Ovary (tissue), 7 donors: ENCODE measurements at regions not wholly inside any gene's neighbourhood (a gene's known extent, or its start where the extent isn't known, plus 50 kb on each side); places are given as distances from the start of the nearest gene placed in this dataset.

Experiments used
- DNase-seq, 5 donors: peaks; one replicate each; pipeline ENCODE4 v3.0.0-alpha.2; 2019 to 2020
- H3K27ac ChIP-seq, 2 donors: fragments of 200-600 bp; one replicate each; pipeline versions ENCODE4 v1.5.1 to v1.8.0; 2019 to 2022
- H3K27me3 ChIP-seq: fragments of 200-600 bp; one replicate; pipeline ENCODE4 v1.8.0; 2022
- H3K36me3 ChIP-seq: fragments of 200-600 bp; sonication (generic); one replicate; pipeline ENCODE4 v1.5.1; 2019
- H3K4me1 ChIP-seq: one replicate; pipeline ENCODE4 v1.8.1; 2013; ENCODE audit warnings: mild to moderate bottlenecking, moderate library complexity; ENCODE audit not compliant: insufficient read depth
- H3K4me3 ChIP-seq: fragments of 200-600 bp; sonication (generic); one replicate; pipeline ENCODE4 v1.5.1; 2017
- H3K9me3 ChIP-seq, 2 donors: fragments of 200-600 bp in 1 of 2; sonication (generic) in 1 of 2; one replicate each; pipeline versions ENCODE4 v1.5.1 to v1.8.1; 2013 to 2019; ENCODE audit warnings: mild to moderate bottlenecking in 1 of 2, moderate library complexity in 1 of 2
- EP300 ChIP-seq: sonication (generic); formaldehyde crosslinking; IDR thresholded peaks from one replicate; pipeline ENCODE4 v1.6.1; 2017; ENCODE audit warnings: antibody characterized with exemption
- POLR2A ChIP-seq: fragments of 450-650 bp; IDR thresholded peaks from one replicate; pipeline ENCODE4 v1.6.1; 2017; ENCODE audit warnings: antibody characterized with exemption, mild to moderate bottlenecking, moderate library complexity
- WGBS, 3 donors: extraction: QIAGEN DNeasy Blood & Tissue Kit in 1 of 3; methylation state at CpG; one replicate each; pipeline versions ENCODE4 v1.1.5 to v1.1.7; 2013 to 2017; 5-methylcytosine and 5-hydroxymethylcytosine counted together
- intact Hi-C, 4 donors: fragments of 100-400 bp; cut with DNase I; formaldehyde crosslinking; loops; one replicate each; pipeline versions ENCODE4 v1.11.0 to v1.15.1; 2022 to 2023
- TF ChIP-seq, protein P1 (sequence below), 3 donors: fragments of 450-650 bp in 2 of 3; fragments of 200-600 bp in 1 of 3; IDR thresholded peaks; one replicate each; pipeline versions ENCODE4 v1.5.1 to v1.8.0; 2016 to 2022; ENCODE audit warnings: antibody characterized with exemption in 3 of 3, mild to moderate bottlenecking in 1 of 3
- donor health status: DM: no; HTN: no; CAD: no; lungs with moderate emphysema.
- donor health status: DM: no; HTN: no; CAD: no.
- donor health status: Bipolar disorder and iron deficiency.
- donor health status: DM: no; HTN: no; CAD: no.
- donor health status: DM: yes; HTN: yes; CAD: no.

DNA sequence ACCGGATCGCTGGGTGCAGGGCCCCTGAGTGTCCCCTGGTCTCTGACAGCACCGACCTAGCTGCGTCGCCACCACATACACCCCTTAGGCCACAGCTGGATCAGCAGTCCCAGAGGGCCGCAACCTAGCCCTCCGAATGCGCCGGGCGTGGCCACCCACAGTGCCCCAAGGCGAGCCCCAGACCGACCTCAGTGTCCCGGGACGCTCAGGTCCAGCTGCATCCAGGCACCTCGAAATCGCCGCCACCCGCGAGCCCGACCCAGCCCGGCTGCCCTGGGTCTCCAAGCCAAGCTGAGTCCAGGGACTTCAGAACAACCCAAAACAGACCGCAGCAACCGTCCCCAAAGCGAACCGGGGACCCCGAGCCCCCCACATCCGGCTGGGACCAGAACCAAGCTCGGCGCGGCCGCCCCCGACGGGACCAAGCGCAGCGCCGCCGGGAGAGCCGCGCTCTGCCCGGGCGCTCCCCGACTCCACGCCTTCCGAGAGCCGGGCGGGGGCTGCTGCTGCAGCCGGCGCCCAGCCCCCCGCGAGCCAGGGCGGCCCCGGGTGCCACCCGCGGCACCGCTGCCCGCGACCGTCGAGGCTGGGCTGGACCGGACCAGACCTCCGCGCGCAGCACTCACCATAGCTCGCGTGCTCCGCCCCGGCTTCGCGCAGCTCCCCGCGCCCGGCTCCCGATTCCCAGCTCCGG lies 54.6 kb upstream of the ECE1 start:
- H3K4me1 ChIP-seq, result peaks cover 17% of the 10 kb centered on the region
- TF ChIP-seq POLR2A (no peak), EP300 (no peak)
- TF ChIP-seq, protein P1, sequence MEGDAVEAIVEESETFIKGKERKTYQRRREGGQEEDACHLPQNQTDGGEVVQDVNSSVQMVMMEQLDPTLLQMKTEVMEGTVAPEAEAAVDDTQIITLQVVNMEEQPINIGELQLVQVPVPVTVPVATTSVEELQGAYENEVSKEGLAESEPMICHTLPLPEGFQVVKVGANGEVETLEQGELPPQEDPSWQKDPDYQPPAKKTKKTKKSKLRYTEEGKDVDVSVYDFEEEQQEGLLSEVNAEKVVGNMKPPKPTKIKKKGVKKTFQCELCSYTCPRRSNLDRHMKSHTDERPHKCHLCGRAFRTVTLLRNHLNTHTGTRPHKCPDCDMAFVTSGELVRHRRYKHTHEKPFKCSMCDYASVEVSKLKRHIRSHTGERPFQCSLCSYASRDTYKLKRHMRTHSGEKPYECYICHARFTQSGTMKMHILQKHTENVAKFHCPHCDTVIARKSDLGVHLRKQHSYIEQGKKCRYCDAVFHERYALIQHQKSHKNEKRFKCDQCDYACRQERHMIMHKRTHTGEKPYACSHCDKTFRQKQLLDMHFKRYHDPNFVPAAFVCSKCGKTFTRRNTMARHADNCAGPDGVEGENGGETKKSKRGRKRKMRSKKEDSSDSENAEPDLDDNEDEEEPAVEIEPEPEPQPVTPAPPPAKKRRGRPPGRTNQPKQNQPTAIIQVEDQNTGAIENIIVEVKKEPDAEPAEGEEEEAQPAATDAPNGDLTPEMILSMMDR (IDR thresholded peaks at IDR 0.05), result no peak
- no peaks in the 10 kb centered on the region for H3K9me3 ChIP-seq
- H3K36me3 ChIP-seq, result no peaks in the 10 kb centered on the region
- peak overlapping the region; percentile 64 for H3K4me3 ChIP-seq
- peak overlapping the region; percentile 81 to 92 for H3K27ac ChIP-seq
- 1% methylated on average over 43 to 74 of the region's 74 CpGs for WGBS, 3 donors
- DNase-seq, result peak in 3 of 5 donors; percentile 58 to 68 (median 64)
- intact Hi-C loops, result loop anchor here in 2 of 4 donors (5.0 kb wide), 2 partner anchors 78 to 88 kb away; no protein-coding TSS in a partner anchor
- no peaks in the 10 kb centered on the region for H3K27me3 ChIP-seq

GRCh38 chr1:21344098-21344749 lies 54.0 kb upstream of the ECE1 start:
- H3K36me3 ChIP-seq, result no peaks in the 10 kb centered on the region
- intact Hi-C loops, result loop anchor here in 1 of 4 donors (5.0 kb wide), 1 partner anchor 77 kb away; no protein-coding TSS in a partner anchor
- H3K4me3 ChIP-seq, result peak overlapping the region; percentile 64
- H3K4me1 ChIP-seq, result peaks cover 21% of the 10 kb centered on the region
- DNase-seq, result peak in 4 of 5 donors; percentile 50 to 60 (median 56)
- WGBS, 3 donors, result 20 to 25% (median 22%) methylated on average over 9 to 14 of the region's 14 CpGs
- H3K27ac ChIP-seq, result peak overlapping the region; percentile 81 to 92
- H3K27me3 ChIP-seq, result no peaks in the 10 kb centered on the region
- TF ChIP-seq EP300 (no peak), POLR2A (no peak)
- TF ChIP-seq, protein P1 (IDR thresholded peaks at IDR 0.05), result no peak
- no peaks in the 10 kb centered on the region for H3K9me3 ChIP-seq

DNA sequence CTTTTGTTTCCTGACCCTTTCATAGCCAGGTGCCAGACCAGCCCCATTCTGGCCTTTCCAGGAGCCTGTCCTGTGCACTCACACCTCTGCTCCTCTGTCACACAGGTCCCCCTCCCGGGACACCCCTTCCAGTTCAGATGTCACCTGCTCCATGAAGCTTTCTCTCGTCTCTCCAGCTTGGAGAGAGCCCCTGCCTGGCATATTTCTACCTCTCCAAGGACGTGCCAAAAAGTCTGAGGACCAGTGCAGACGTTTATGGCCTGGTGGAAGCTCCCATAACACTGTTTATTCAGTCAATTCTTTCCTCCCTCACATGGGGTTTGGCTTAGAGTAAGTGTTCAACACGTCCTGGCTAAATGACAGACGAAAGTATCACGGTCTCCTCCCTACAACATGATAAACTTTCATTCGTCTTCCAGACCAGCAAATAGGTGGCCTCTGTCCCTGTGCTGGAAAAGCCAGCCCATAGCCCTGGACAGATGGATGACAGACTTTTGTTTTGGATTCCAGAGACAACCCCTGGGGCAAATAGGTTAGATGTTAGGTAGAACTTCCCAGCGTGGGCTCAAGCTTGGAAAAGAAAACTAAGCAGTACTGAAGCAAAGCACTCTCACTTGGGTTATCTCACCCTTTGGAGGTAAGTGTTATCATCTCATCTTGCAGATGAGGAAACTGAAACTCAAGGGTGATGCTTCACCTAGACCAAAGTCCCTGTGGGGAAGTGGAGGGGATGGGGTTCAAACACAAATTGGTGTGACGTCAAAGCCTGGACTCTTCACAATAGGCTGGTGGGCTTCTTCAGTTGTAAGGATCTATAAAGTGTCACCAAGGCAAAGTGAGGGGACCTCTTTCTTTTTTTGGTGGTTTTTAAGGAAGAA lies 52.9 kb upstream of the ECE1 start:
- H3K27ac ChIP-seq, result peak overlapping the region; percentile 81 to 92
- WGBS, 3 donors, result 16 to 21% (median 17%) methylated on average over 10 of the region's 10 CpGs
- peaks cover 31% of the 10 kb centered on the region for H3K4me1 ChIP-seq
- DNase-seq, result no peak
- TF ChIP-seq, protein P1 (IDR thresholded peaks at IDR 0.05), result no peak
- no peak for TF ChIP-seq POLR2A
- no peak for TF ChIP-seq EP300
- no peaks in the 10 kb centered on the region for H3K9me3 ChIP-seq
- no peaks in the 10 kb centered on the region for H3K27me3 ChIP-seq
- intact Hi-C loops, result loop anchor here in 1 of 4 donors (5.0 kb wide), 1 partner anchor 76 kb away; no protein-coding TSS in a partner anchor
- H3K4me3 ChIP-seq, result peak overlapping the region; percentile 64
- no peaks in the 10 kb centered on the region for H3K36me3 ChIP-seq

GRCh38 chr1:21341517-21342078 lies 51.3 kb upstream of the ECE1 start:
- peak overlapping the region; percentile 64 for H3K4me3 ChIP-seq

More at GRCh38 chr1:21341517-21342078, 51.3 kb upstream of the ECE1 start:
- peak in 3 of 5 donors; percentile 41 to 63 (median 45) for DNase-seq
- TF ChIP-seq EP300 (no peak), POLR2A (no peak)
- TF ChIP-seq, protein P1 (IDR thresholded peaks at IDR 0.05), result no peak
- 44 to 61% (median 47%) methylated on average over 10 of the region's 10 CpGs for WGBS, 3 donors
- intact Hi-C loops, result loop anchor here in 1 of 4 donors (5.0 kb wide), 1 partner anchor 74 kb away; no protein-coding TSS in a partner anchor
- H3K4me1 ChIP-seq, result peaks cover 42% of the 10 kb centered on the region
- H3K27me3 ChIP-seq, result no peaks in the 10 kb centered on the region
- no peaks in the 10 kb centered on the region for H3K36me3 ChIP-seq
- no peaks in the 10 kb centered on the region for H3K9me3 ChIP-seq
- peak overlapping the region; percentile 81 to 92 for H3K27ac ChIP-seq
